H1 (cell line): ENCODE measurements at regions not wholly inside any gene's neighbourhood (a gene's known extent, or its start where the extent isn't known, plus 50 kb on each side); places are given as distances from the start of the nearest gene placed in this dataset.

Experiments used
- CTCF ChIA-PET: fragments of 300-600 bp; sonication (Branson Sonifier 250); formaldehyde crosslinking; loops from one replicate; lab custom pipeline; 2021; ENCODE audit not compliant: partially characterized antibody; lab: Charles Lee
- POLR2A ChIA-PET: fragments of 300-600 bp; sonication (Branson Sonifier 250); formaldehyde crosslinking; loops from one replicate; lab custom pipeline; 2021; ENCODE audit warnings: inconsistent platforms; ENCODE audit not compliant: partially characterized antibody; lab: Charles Lee
- DNase-seq, 2 experiments: peaks; one replicate each; pipeline versions ENCODE4 v3.0.0 to v3.0.0-alpha.2; 2010 to 2022; ENCODE audit warnings: low spot score in 2 of 2, low read depth in 1 of 2, mixed read lengths in 1 of 2
- FAIRE-seq: peaks from 2 replicates; lab custom pipeline; 2011; peaks lifted over from hg19 to GRCh38; lab: Jason Lieb, UNC
- H2AFZ ChIP-seq: 2 replicates; pipeline ENCODE4 v1.8.1; 2012; ENCODE audit warnings: low read length, inconsistent platforms
- H2AK5ac ChIP-seq: 2 replicates; pipeline ENCODE4 v1.6.1; 2013; ENCODE audit warnings: low read depth, low read length
- H2BK120ac ChIP-seq: replicated peaks from 2 replicates; pipeline ENCODE3; 2013; ENCODE audit warnings: low read depth, low read length, inconsistent platforms
- H2BK12ac ChIP-seq: 2 replicates; pipeline ENCODE4 v1.6.1; 2013; ENCODE audit warnings: low read depth, low read length
- H2BK15ac ChIP-seq: 2 replicates; pipeline ENCODE4 v1.6.1; 2013; ENCODE audit warnings: low read length
- H2BK20ac ChIP-seq: 2 replicates; pipeline ENCODE4 v1.6.1; 2013; ENCODE audit warnings: low read length
- H2BK5ac ChIP-seq: 2 replicates; pipeline ENCODE4 v1.6.1; 2013; ENCODE audit warnings: low read depth, low read length
- H3K14ac ChIP-seq: 2 replicates; pipeline ENCODE4 v1.6.1; 2013; ENCODE audit warnings: inconsistent platforms; ENCODE audit not compliant: insufficient read length
- H3K18ac ChIP-seq: 2 replicates; pipeline ENCODE4 v1.6.1; 2013; ENCODE audit warnings: low read length; ENCODE audit errors: extremely low read depth
- H3K23ac ChIP-seq: 2 replicates; pipeline ENCODE4 v1.6.1; 2013; ENCODE audit warnings: inconsistent platforms; ENCODE audit not compliant: insufficient read length
- H3K23me2 ChIP-seq: 2 replicates; pipeline ENCODE4 v1.6.1; 2013; ENCODE audit warnings: low read depth, low read length
- H3K27ac ChIP-seq: 2 replicates; pipeline ENCODE4 v1.6.1; 2011; ENCODE audit warnings: low read depth, low read length, inconsistent platforms
- H3K27me3 ChIP-seq, 4 experiments: replicated peaks in 1 of 4; 1 replicate in 1 of 4; 2 replicates in 3 of 4; pipeline versions ENCODE4 v1.6.1 to v1.8.1; 2011 to 2013; ENCODE audit warnings: low read length in 3 of 4, mild to moderate bottlenecking in 3 of 4, inconsistent platforms in 2 of 4, mixed read lengths in 2 of 4, moderate library complexity in 1 of 4; ENCODE audit not compliant: control insufficient read depth in 3 of 4, insufficient read depth in 3 of 4; ENCODE audit errors: extremely low read depth in 1 of 4
- H3K36me3 ChIP-seq, 4 experiments: 2 replicates each; pipeline versions ENCODE4 v1.6.1 to v1.8.1; 2011 to 2013; ENCODE audit warnings: mild to moderate bottlenecking in 4 of 4, low read length in 3 of 4, moderate library complexity in 2 of 4, control low read depth in 1 of 4, inconsistent platforms in 1 of 4; ENCODE audit not compliant: insufficient read depth in 4 of 4, control insufficient read depth in 2 of 4
- H3K4ac ChIP-seq: replicated peaks from 2 replicates; pipeline ENCODE3; 2013; ENCODE audit warnings: low read length, low read depth, mixed read lengths, inconsistent platforms; ENCODE audit not compliant: insufficient read length
- H3K4me1 ChIP-seq, 4 experiments: replicated peaks in 1 of 4; 1 replicate in 1 of 4; 2 replicates in 3 of 4; pipeline versions ENCODE4 v1.6.1 to v1.8.1; 2011 to 2013; ENCODE audit warnings: low read length in 3 of 4, inconsistent platforms in 2 of 4, mixed read lengths in 1 of 4; ENCODE audit not compliant: insufficient read depth in 4 of 4, control insufficient read depth in 3 of 4
- H3K4me2 ChIP-seq, 2 experiments: 2 replicates each; pipeline versions ENCODE4 v1.6.1 to v1.8.1; 2011 to 2013; ENCODE audit warnings: low read depth in 2 of 2, low read length in 2 of 2, control low read depth in 1 of 2, inconsistent platforms in 1 of 2, mild to moderate bottlenecking in 1 of 2; ENCODE audit not compliant: insufficient read depth in 1 of 2
- H3K4me3 ChIP-seq, 4 experiments: fragments of 200-600, 300-600 bp in 1 of 4; sonication (generic), shearing (Covaris generic), sonication (Bioruptor Twin) in 1 of 4; 2 replicates each; pipeline versions ENCODE4 v1.5.1 to v1.8.1; 2011 to 2016; ENCODE audit warnings: low read length in 4 of 4, low read depth in 3 of 4, control low read depth in 2 of 4, inconsistent platforms in 2 of 4, mild to moderate bottlenecking in 2 of 4, mixed read lengths in 1 of 4, moderate library complexity in 1 of 4; ENCODE audit not compliant: insufficient read depth in 2 of 4; ENCODE audit errors: extremely low read depth in 1 of 4
- H3K56ac ChIP-seq: replicated peaks from 2 replicates; pipeline ENCODE3; 2013; ENCODE audit warnings: low read depth, mild to moderate bottlenecking, mixed read lengths, low read length, inconsistent platforms; ENCODE audit not compliant: insufficient read length
- H3K79me1 ChIP-seq: 2 replicates; pipeline ENCODE4 v1.6.1; 2013; ENCODE audit warnings: low read depth, low read length, control low read depth
- H3K79me2 ChIP-seq, 2 experiments: 2 replicates each; pipeline versions ENCODE4 v1.6.1 to v1.8.1; 2012 to 2013; ENCODE audit warnings: low read length in 2 of 2, mild to moderate bottlenecking in 2 of 2, inconsistent platforms in 1 of 2; ENCODE audit not compliant: insufficient read depth in 2 of 2, control insufficient read depth in 1 of 2
- H3K9ac ChIP-seq, 4 experiments: replicated peaks in 1 of 4; 1 replicate in 1 of 4; 2 replicates in 3 of 4; pipeline versions ENCODE4 v1.6.1 to v1.8.1; 2011 to 2013; ENCODE audit warnings: low read depth in 3 of 4, low read length in 3 of 4, control low read depth in 2 of 4, mild to moderate bottlenecking in 2 of 4, moderate library complexity in 2 of 4, inconsistent platforms in 1 of 4; ENCODE audit errors: extremely low read depth in 1 of 4
- H3K9me3 ChIP-seq, 2 experiments: 2 replicates each; pipeline versions ENCODE4 v1.6.1 to v1.8.1; 2012 to 2013; ENCODE audit warnings: mild to moderate bottlenecking in 2 of 2, moderate library complexity in 2 of 2, control low read depth in 1 of 2, inconsistent platforms in 1 of 2, low read depth in 1 of 2, low read length in 1 of 2, mixed read lengths in 1 of 2; ENCODE audit not compliant: insufficient read depth in 2 of 2
- H4K20me1 ChIP-seq, 2 experiments: replicated peaks in 1 of 2; 2 replicates each; pipeline versions ENCODE3 to v1.8.1; 2011 to 2013; ENCODE audit warnings: inconsistent platforms in 2 of 2, low read length in 2 of 2, mild to moderate bottlenecking in 1 of 2; ENCODE audit not compliant: insufficient read depth in 2 of 2, control insufficient read depth in 1 of 2
- H4K5ac ChIP-seq: 2 replicates; pipeline ENCODE4 v1.6.1; 2013; ENCODE audit warnings: low read length, low read depth, mixed read lengths, inconsistent platforms; ENCODE audit not compliant: insufficient read length
- H4K8ac ChIP-seq: 2 replicates; pipeline ENCODE4 v1.8.0; 2013; ENCODE audit warnings: mild to moderate bottlenecking, moderate library complexity, low read length, inconsistent platforms; ENCODE audit not compliant: insufficient read depth; ENCODE audit errors: extremely low read depth
- H4K91ac ChIP-seq: replicated peaks from 2 replicates; pipeline ENCODE3; 2013; ENCODE audit warnings: low read length, mixed read lengths, inconsistent platforms; ENCODE audit not compliant: insufficient read length
- POU5F1 ChIP-seq: IDR thresholded peaks from 2 replicates; pipeline ENCODE4 v1.6.1; 2011; ENCODE audit warnings: low read depth, mild to moderate bottlenecking, low read length, moderate library complexity
- TAF1 ChIP-seq: IDR thresholded peaks from 2 replicates; pipeline ENCODE4 v1.6.1; 2011; ENCODE audit warnings: mild to moderate bottlenecking, low read depth, low read length
- WGBS, 2 experiments: shearing (Covaris generic) in 1 of 2; methylation state at CpG; one replicate each; pipeline versions ENCODE4 v1.1.6 to v1.1.7; 2013 to 2015; ENCODE audit warnings: low lambda C conversion rate in 2 of 2, mixed read lengths in 2 of 2, inconsistent platforms in 1 of 2, low coverage in 1 of 2, missing lambda C conversion rate in 1 of 2; ENCODE audit not compliant: insufficient replicate concordance in 2 of 2, insufficient coverage in 1 of 2, insufficient read length in 1 of 2; ENCODE audit errors: extremely low coverage in 1 of 2, missing lambda C conversion rate in 1 of 2; 5-methylcytosine and 5-hydroxymethylcytosine counted together

DNA sequence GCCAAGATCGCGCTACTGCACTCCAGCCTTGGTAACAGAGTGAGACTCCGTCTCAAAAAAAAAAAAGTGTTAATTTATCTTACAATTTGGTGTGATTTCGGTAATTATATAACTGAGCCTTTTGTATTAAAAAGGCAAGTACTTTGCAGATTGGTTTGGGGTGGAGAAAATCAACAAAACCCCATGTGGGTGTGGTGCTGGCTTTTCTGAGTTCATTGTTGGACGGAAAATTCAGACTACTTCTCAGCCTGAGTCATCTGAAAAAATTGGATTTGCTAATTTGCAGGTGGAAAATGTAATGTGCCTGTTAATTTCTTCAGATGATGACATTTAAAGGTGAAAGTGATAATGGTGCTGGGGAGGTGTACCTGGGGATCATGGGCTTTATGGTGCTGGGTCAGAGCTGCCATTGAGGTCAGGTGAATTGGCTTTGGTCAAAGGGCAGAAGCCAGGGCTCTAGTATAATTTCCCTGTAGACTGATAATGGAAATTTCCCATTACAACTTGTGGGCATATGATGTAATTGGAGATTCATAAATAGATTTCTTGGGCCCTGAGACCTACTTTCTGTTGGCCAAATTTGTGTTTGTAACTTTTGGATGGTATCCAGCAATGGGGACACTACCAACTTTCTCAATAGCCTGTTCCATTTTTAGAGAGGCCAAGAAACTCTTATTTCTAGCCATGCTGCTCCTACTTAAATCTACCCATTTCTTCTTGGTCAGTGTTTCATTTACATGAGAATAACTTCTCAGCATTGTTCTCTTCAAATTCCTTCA is 74.3 kb upstream of the TEX13D start:
- Histone ChIP-seq H3K4me3 (no peak overlapping the region), H2AFZ (no peak overlapping the region), H4K8ac (no peak overlapping the region), H2BK15ac (no peak overlapping the region), H3K9ac (no peak overlapping the region), H2AK5ac (no peak overlapping the region), H3K79me1 (no peaks in the 10 kb centered on the region), H3K14ac (no peak overlapping the region), H3K9me3 (no peaks in the 10 kb centered on the region), H3K27me3 (no peaks in the 10 kb centered on the region), H3K4me2 (no peak overlapping the region), H3K27ac (no peak overlapping the region), H3K23me2 (no peaks in the 10 kb centered on the region), H3K56ac (no peak overlapping the region), H2BK120ac (no peak overlapping the region), H3K18ac (no peak overlapping the region), H4K5ac (no peak overlapping the region), H4K91ac (no peak overlapping the region), H3K36me3 (no peaks in the 10 kb centered on the region), H3K23ac (no peak overlapping the region), H2BK12ac (no peak overlapping the region), H3K4ac (no peak overlapping the region), H3K79me2 (no peaks in the 10 kb centered on the region), H4K20me1 (no peaks in the 10 kb centered on the region), H2BK20ac (no peak overlapping the region), H3K4me1 (no peaks in the 10 kb centered on the region), H2BK5ac (no peak overlapping the region)
- 90% methylated on average over 1 of the region's 5 CpGs; no CpG with 5 or more reads in 1 of the 2 experiments for WGBS, 2 experiments
- ChIA-PET CTCF (interaction anchor here (1.3 kb wide), 1 partner anchor 30 kb away, joined by 5 read pairs; no protein-coding TSS in a partner anchor), POLR2A (no interaction called here)
- FAIRE-seq: no peak
- no peak for DNase-seq
- no peak for TF ChIP-seq TAF1
- no peak for TF ChIP-seq POU5F1
